DOHH2 (cell line): ENCODE measurements at regions not wholly inside any gene's neighbourhood (a gene's known extent, or its start where the extent isn't known, plus 50 kb on each side); places are given as distances from the start of the nearest gene placed in this dataset.

Experiments used
- CTCF ChIP-seq: fragments of 200-600 bp; sonication (generic); IDR thresholded peaks from one replicate; pipeline ENCODE4 v1.5.1; 2014; ENCODE audit warnings: antibody characterized with exemption, mild to moderate bottlenecking, low read depth, low read length; ENCODE audit not compliant: poor library complexity, severe bottlenecking
- EZH2phosphoT487 ChIP-seq: fragments of 200-600 bp; sonication (generic); IDR thresholded peaks from 2 replicates; pipeline ENCODE4 v1.6.1; 2017; ENCODE audit warnings: borderline replicate concordance, mild to moderate bottlenecking, antibody characterized with exemption, low read length, moderate library complexity, mixed read lengths

DNA sequence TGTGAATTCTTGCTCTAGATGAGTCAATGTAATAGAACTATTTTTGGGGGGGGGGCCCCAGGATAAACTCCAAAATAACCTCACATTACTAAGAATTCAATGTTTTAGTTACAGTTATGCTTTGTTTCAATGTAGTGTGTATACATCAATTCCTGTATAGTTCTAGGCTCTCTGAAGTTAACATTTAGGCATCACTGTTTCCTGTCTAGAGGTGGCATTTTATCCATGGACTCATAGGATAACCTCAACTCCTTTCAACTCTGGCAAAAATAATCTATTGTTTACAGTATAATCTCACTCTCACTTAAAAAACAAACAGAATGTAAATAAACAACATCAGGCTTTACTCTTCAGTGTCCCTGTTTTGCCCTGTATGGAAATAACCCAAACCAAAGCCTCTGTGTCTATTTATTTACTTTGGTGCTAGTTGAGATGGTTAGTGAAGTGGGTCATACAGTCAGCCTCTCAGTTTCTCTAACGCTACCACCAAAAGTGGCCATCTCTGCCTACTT lies 79.3 kb upstream of the MMADHC start:
- TF ChIP-seq CTCF: no peak
- no peak for TF ChIP-seq EZH2phosphoT487
